ENCODE measurements at regions not wholly inside any gene's neighbourhood (a gene's known extent, or its start where the extent isn't known, plus 50 kb on each side); places are given as distances from the start of the nearest gene placed in this dataset.
A peak's percentile ranks its signal among the peaks of the same experiment; 100 is the strongest.

- H3K27ac ChIP-seq (ENCODE audit: low read depth, low read length): no peak overlapping the region
- no peaks in the 10 kb centered on the region for H3K36me3 ChIP-seq (ENCODE audit: control insufficient read depth, insufficient read depth, low read length)
- H3K9me3 ChIP-seq (ENCODE audit: control insufficient read depth, insufficient read depth, low read length): peaks cover 4% of the 10 kb centered on the region
- H3K4me1 ChIP-seq (ENCODE audit: control insufficient read depth, insufficient read depth, low read length): no peaks in the 10 kb centered on the region
- no CpG with 5 or more reads among the region's 2 CpGs for WGBS (ENCODE audit: insufficient coverage)
- DNase-seq (ENCODE audit: low read depth in 4 of 6, low spot score in 6 of 6): no peak
- H3K4me3 ChIP-seq (ENCODE audit: low read depth, low read length): no peak overlapping the region
- H3K27me3 ChIP-seq (ENCODE audit: control insufficient read depth, insufficient read depth, low read length): no peaks in the 10 kb centered on the region
Measured at GRCh38 chr21:22728091-22728490, 1729.9 kb downstream of the NCAM2 start.

GRCh38 chr21:22743085-22743484 is 1744.9 kb downstream of the NCAM2 start:
- Histone ChIP-seq H3K27ac (ENCODE audit: low read depth, low read length) (no peak overlapping the region), H3K4me1 (ENCODE audit: control insufficient read depth, insufficient read depth, low read length) (no peaks in the 10 kb centered on the region), H3K36me3 (ENCODE audit: control insufficient read depth, insufficient read depth, low read length) (no peaks in the 10 kb centered on the region), H3K4me3 (ENCODE audit: low read depth, low read length) (no peak overlapping the region), H3K27me3 (ENCODE audit: control insufficient read depth, insufficient read depth, low read length) (no peaks in the 10 kb centered on the region), H3K9me3 (ENCODE audit: control insufficient read depth, insufficient read depth, low read length) (peaks cover 2% of the 10 kb centered on the region)
- DNase-seq (ENCODE audit: low read depth in 4 of 6, low spot score in 6 of 6): peak in 3 of 6 donors; percentile 1 to 37 (median 2)

- Histone ChIP-seq H3K4me3 (ENCODE audit: low read depth, low read length) (no peak overlapping the region), H3K27me3 (ENCODE audit: control insufficient read depth, insufficient read depth, low read length) (no peaks in the 10 kb centered on the region), H3K27ac (ENCODE audit: low read depth, low read length) (no peak overlapping the region), H3K4me1 (ENCODE audit: control insufficient read depth, insufficient read depth, low read length) (no peaks in the 10 kb centered on the region), H3K36me3 (ENCODE audit: control insufficient read depth, insufficient read depth, low read length) (no peaks in the 10 kb centered on the region), H3K9me3 (ENCODE audit: control insufficient read depth, insufficient read depth, low read length) (no peaks in the 10 kb centered on the region)
- peak in 1 of 6 donors; percentile 6 for DNase-seq (ENCODE audit: low read depth in 4 of 6, low spot score in 6 of 6)
- 63% methylated on average over 1 of the region's 1 CpG for WGBS (ENCODE audit: insufficient coverage)
Measured at GRCh38 chr21:22754746-22755145, 1756.5 kb downstream of the NCAM2 start.

GRCh38 chr21:22758478-22758877 is 1760.3 kb downstream of the NCAM2 start:
- Histone ChIP-seq H3K9me3 (ENCODE audit: control insufficient read depth, insufficient read depth, low read length) (no peaks in the 10 kb centered on the region), H3K4me1 (ENCODE audit: control insufficient read depth, insufficient read depth, low read length) (no peaks in the 10 kb centered on the region), H3K27ac (ENCODE audit: low read depth, low read length) (no peak overlapping the region), H3K4me3 (ENCODE audit: low read depth, low read length) (no peak overlapping the region), H3K27me3 (ENCODE audit: control insufficient read depth, insufficient read depth, low read length) (no peaks in the 10 kb centered on the region), H3K36me3 (ENCODE audit: control insufficient read depth, insufficient read depth, low read length) (no peaks in the 10 kb centered on the region)
- DNase-seq (ENCODE audit: low read depth in 4 of 6, low spot score in 6 of 6): no peak
- WGBS (ENCODE audit: insufficient coverage): no CpG with 5 or more reads among the region's 1 CpG

- WGBS (ENCODE audit: insufficient coverage): no CpG with 5 or more reads among the region's 2 CpGs
- no peaks in the 10 kb centered on the region for H3K27me3 ChIP-seq (ENCODE audit: control insufficient read depth, insufficient read depth, low read length)
- no peaks in the 10 kb centered on the region for H3K9me3 ChIP-seq (ENCODE audit: control insufficient read depth, insufficient read depth, low read length)
- no peaks in the 10 kb centered on the region for H3K4me1 ChIP-seq (ENCODE audit: control insufficient read depth, insufficient read depth, low read length)
- no peak overlapping the region for H3K4me3 ChIP-seq (ENCODE audit: low read depth, low read length)
- no peak for DNase-seq (ENCODE audit: low read depth in 4 of 6, low spot score in 6 of 6)
- H3K36me3 ChIP-seq (ENCODE audit: control insufficient read depth, insufficient read depth, low read length): no peaks in the 10 kb centered on the region
- H3K27ac ChIP-seq (ENCODE audit: low read depth, low read length): no peak overlapping the region
Measured at GRCh38 chr21:22762463-22762862, 1764.3 kb downstream of the NCAM2 start.

GRCh38 chr21:22763442-22763841 is 1765.2 kb downstream of the NCAM2 start:
- Histone ChIP-seq H3K27ac (ENCODE audit: low read depth, low read length) (no peak overlapping the region), H3K36me3 (ENCODE audit: control insufficient read depth, insufficient read depth, low read length) (no peaks in the 10 kb centered on the region)
- 40% methylated on average over 1 of the region's 3 CpGs for WGBS (ENCODE audit: insufficient coverage)

GRCh38 chr21:22764222-22764621 is 1766.0 kb downstream of the NCAM2 start:
- H3K4me1 ChIP-seq (ENCODE audit: control insufficient read depth, insufficient read depth, low read length): no peaks in the 10 kb centered on the region
- H3K9me3 ChIP-seq (ENCODE audit: control insufficient read depth, insufficient read depth, low read length): no peaks in the 10 kb centered on the region
- DNase-seq (ENCODE audit: low read depth in 4 of 6, low spot score in 6 of 6): no peak
- H3K36me3 ChIP-seq (ENCODE audit: control insufficient read depth, insufficient read depth, low read length): no peaks in the 10 kb centered on the region
- H3K4me3 ChIP-seq (ENCODE audit: low read depth, low read length): no peak overlapping the region
- H3K27ac ChIP-seq (ENCODE audit: low read depth, low read length): no peak overlapping the region
- WGBS (ENCODE audit: insufficient coverage): no CpG with 5 or more reads among the region's 3 CpGs
- no peaks in the 10 kb centered on the region for H3K27me3 ChIP-seq (ENCODE audit: control insufficient read depth, insufficient read depth, low read length)

More at GRCh38 chr21:22763442-22763841, 1765.2 kb downstream of the NCAM2 start:
- DNase-seq (ENCODE audit: low read depth in 4 of 6, low spot score in 6 of 6): no peak
- Histone ChIP-seq H3K4me3 (ENCODE audit: low read depth, low read length) (no peak overlapping the region), H3K4me1 (ENCODE audit: control insufficient read depth, insufficient read depth, low read length) (no peaks in the 10 kb centered on the region), H3K27me3 (ENCODE audit: control insufficient read depth, insufficient read depth, low read length) (no peaks in the 10 kb centered on the region), H3K9me3 (ENCODE audit: control insufficient read depth, insufficient read depth, low read length) (no peaks in the 10 kb centered on the region)

GRCh38 chr21:22791376-22791775 is 1793.2 kb downstream of the NCAM2 start:
- Histone ChIP-seq H3K27ac (ENCODE audit: low read depth, low read length) (no peak overlapping the region), H3K27me3 (ENCODE audit: control insufficient read depth, insufficient read depth, low read length) (no peaks in the 10 kb centered on the region), H3K36me3 (ENCODE audit: control insufficient read depth, insufficient read depth, low read length) (no peaks in the 10 kb centered on the region), H3K4me1 (ENCODE audit: control insufficient read depth, insufficient read depth, low read length) (no peaks in the 10 kb centered on the region), H3K4me3 (ENCODE audit: low read depth, low read length) (no peak overlapping the region), H3K9me3 (ENCODE audit: control insufficient read depth, insufficient read depth, low read length) (no peaks in the 10 kb centered on the region)
- no peak for DNase-seq (ENCODE audit: low read depth in 4 of 6, low spot score in 6 of 6)
- WGBS (ENCODE audit: insufficient coverage): no CpG with 5 or more reads among the region's 2 CpGs

GRCh38 chr21:22791986-22792560 is 1793.9 kb downstream of the NCAM2 start:
- H3K27ac ChIP-seq (ENCODE audit: low read depth, low read length): no peak overlapping the region
- no peak overlapping the region for H3K4me3 ChIP-seq (ENCODE audit: low read depth, low read length)
- H3K4me1 ChIP-seq (ENCODE audit: control insufficient read depth, insufficient read depth, low read length): no peaks in the 10 kb centered on the region
- H3K27me3 ChIP-seq (ENCODE audit: control insufficient read depth, insufficient read depth, low read length): no peaks in the 10 kb centered on the region
- no peaks in the 10 kb centered on the region for H3K9me3 ChIP-seq (ENCODE audit: control insufficient read depth, insufficient read depth, low read length)
- no CpG with 5 or more reads among the region's 3 CpGs for WGBS (ENCODE audit: insufficient coverage)
- no peaks in the 10 kb centered on the region for H3K36me3 ChIP-seq (ENCODE audit: control insufficient read depth, insufficient read depth, low read length)
- peak; percentile 24 to 94 (median 54) for DNase-seq (ENCODE audit: low read depth in 4 of 6, low spot score in 6 of 6)

- DNase-seq (ENCODE audit: low read depth in 4 of 6, low spot score in 6 of 6): no peak
- WGBS (ENCODE audit: insufficient coverage): no CpG with 5 or more reads among the region's 2 CpGs
- Histone ChIP-seq H3K27me3 (ENCODE audit: control insufficient read depth, insufficient read depth, low read length) (no peaks in the 10 kb centered on the region), H3K9me3 (ENCODE audit: control insufficient read depth, insufficient read depth, low read length) (no peaks in the 10 kb centered on the region), H3K4me1 (ENCODE audit: control insufficient read depth, insufficient read depth, low read length) (no peaks in the 10 kb centered on the region), H3K4me3 (ENCODE audit: low read depth, low read length) (no peak overlapping the region), H3K36me3 (ENCODE audit: control insufficient read depth, insufficient read depth, low read length) (no peaks in the 10 kb centered on the region), H3K27ac (ENCODE audit: low read depth, low read length) (no peak overlapping the region)
Measured at GRCh38 chr21:22795091-22795490, 1796.9 kb downstream of the NCAM2 start.

Data from spinal cord (tissue), 9 donors.